ENCODE measurements at regions not wholly inside any gene's neighbourhood (a gene's known extent, or its start where the extent isn't known, plus 50 kb on each side); places are given as distances from the start of the nearest gene placed in this dataset.

- Mint-ChIP-seq H3K4me3 (no peak overlapping the region), H3K4me1 (ENCODE audit: low read depth) (no peaks in the 10 kb centered on the region), H3K36me3 (ENCODE audit: low read depth) (no peaks in the 10 kb centered on the region), H3K27ac (no peak overlapping the region), H3K27me3 (ENCODE audit: low read depth) (no peaks in the 10 kb centered on the region), H3K9me3 (ENCODE audit: insufficient read depth) (peaks cover 4% of the 10 kb centered on the region)
- DNase-seq (no peak), ATAC-seq (no peak)
- CTCF ChIA-PET, result no interaction called here
- POLR2A ChIA-PET, result no interaction called here
These were observed 739.1 kb downstream of the GBE1 start for GRCh38 chr3:81022339-81022738.

- DNase-seq, result no peak
- no peaks in the 10 kb centered on the region for H3K36me3 Mint-ChIP-seq (ENCODE audit: low read depth)
- H3K27me3 Mint-ChIP-seq (ENCODE audit: low read depth), result no peaks in the 10 kb centered on the region
- peaks cover 5% of the 10 kb centered on the region for H3K9me3 Mint-ChIP-seq (ENCODE audit: insufficient read depth)
- H3K4me1 Mint-ChIP-seq (ENCODE audit: low read depth), result no peaks in the 10 kb centered on the region
- ATAC-seq, result no peak
- ChIA-PET POLR2A (no interaction called here), CTCF (no interaction called here)
- no peak overlapping the region for H3K4me3 Mint-ChIP-seq
- no peak overlapping the region for H3K27ac Mint-ChIP-seq
These were observed 748.1 kb downstream of the GBE1 start for GRCh38 chr3:81013360-81013759.

GRCh38 chr3:81005992-81006391 lies 755.5 kb downstream of the GBE1 start:
- CTCF ChIA-PET, result no interaction called here
- no peak overlapping the region for H3K27ac Mint-ChIP-seq
- no peak overlapping the region for H3K4me3 Mint-ChIP-seq
- no peaks in the 10 kb centered on the region for H3K27me3 Mint-ChIP-seq (ENCODE audit: low read depth)
- no peaks in the 10 kb centered on the region for H3K4me1 Mint-ChIP-seq (ENCODE audit: low read depth)
- no peaks in the 10 kb centered on the region for H3K36me3 Mint-ChIP-seq (ENCODE audit: low read depth)
- ATAC-seq, result no peak
- POLR2A ChIA-PET, result no interaction called here
- peaks cover 7% of the 10 kb centered on the region for H3K9me3 Mint-ChIP-seq (ENCODE audit: insufficient read depth)
- DNase-seq, result no peak

- no peak overlapping the region for H3K27ac Mint-ChIP-seq
- H3K9me3 Mint-ChIP-seq (ENCODE audit: insufficient read depth), result peaks cover 7% of the 10 kb centered on the region
- ChIA-PET CTCF (no interaction called here), POLR2A (no interaction called here)
- no peak overlapping the region for H3K4me3 Mint-ChIP-seq
- no peaks in the 10 kb centered on the region for H3K4me1 Mint-ChIP-seq (ENCODE audit: low read depth)
- DNase-seq (no peak), ATAC-seq (no peak)
- no peaks in the 10 kb centered on the region for H3K27me3 Mint-ChIP-seq (ENCODE audit: low read depth)
- no peaks in the 10 kb centered on the region for H3K36me3 Mint-ChIP-seq (ENCODE audit: low read depth)
These were observed 757.6 kb downstream of the GBE1 start for GRCh38 chr3:81003817-81004216.

GRCh38 chr3:81003008-81003645 lies 758.3 kb downstream of the GBE1 start:
- ATAC-seq, result no peak
- DNase-seq, result no peak
- CTCF ChIA-PET, result no interaction called here
- Mint-ChIP-seq H3K4me3 (no peak overlapping the region), H3K4me1 (ENCODE audit: low read depth) (no peaks in the 10 kb centered on the region), H3K27me3 (ENCODE audit: low read depth) (no peaks in the 10 kb centered on the region), H3K27ac (no peak overlapping the region), H3K36me3 (ENCODE audit: low read depth) (no peaks in the 10 kb centered on the region), H3K9me3 (ENCODE audit: insufficient read depth) (peaks cover 7% of the 10 kb centered on the region)
- POLR2A ChIA-PET, result no interaction called here

- Mint-ChIP-seq H3K9me3 (ENCODE audit: insufficient read depth) (peaks cover 15% of the 10 kb centered on the region), H3K4me1 (ENCODE audit: low read depth) (no peaks in the 10 kb centered on the region), H3K27ac (no peak overlapping the region), H3K36me3 (ENCODE audit: low read depth) (no peaks in the 10 kb centered on the region), H3K4me3 (no peak overlapping the region), H3K27me3 (ENCODE audit: low read depth) (no peaks in the 10 kb centered on the region)
- CTCF ChIA-PET, result no interaction called here
- ATAC-seq, result no peak
- POLR2A ChIA-PET, result no interaction called here
- no peak for DNase-seq
These were observed 762.0 kb downstream of the GBE1 start for GRCh38 chr3:80999481-80999880.

- Mint-ChIP-seq H3K4me3 (no peak overlapping the region), H3K27me3 (ENCODE audit: low read depth) (no peaks in the 10 kb centered on the region), H3K27ac (no peak overlapping the region), H3K9me3 (ENCODE audit: insufficient read depth) (peaks cover 25% of the 10 kb centered on the region), H3K4me1 (ENCODE audit: low read depth) (no peaks in the 10 kb centered on the region), H3K36me3 (ENCODE audit: low read depth) (no peaks in the 10 kb centered on the region)
- ATAC-seq (no peak), DNase-seq (no peak)
- POLR2A ChIA-PET, result no interaction called here
- CTCF ChIA-PET, result no interaction called here
These were observed 763.4 kb downstream of the GBE1 start for GRCh38 chr3:80998022-80998421.

GRCh38 chr3:80997622-80998021 lies 763.8 kb downstream of the GBE1 start:
- Mint-ChIP-seq H3K9me3 (ENCODE audit: insufficient read depth) (peaks cover 25% of the 10 kb centered on the region), H3K4me1 (ENCODE audit: low read depth) (no peaks in the 10 kb centered on the region), H3K4me3 (no peak overlapping the region), H3K27me3 (ENCODE audit: low read depth) (no peaks in the 10 kb centered on the region), H3K36me3 (ENCODE audit: low read depth) (no peaks in the 10 kb centered on the region), H3K27ac (no peak overlapping the region)
- ATAC-seq (no peak), DNase-seq (no peak)
- POLR2A ChIA-PET, result no interaction called here
- CTCF ChIA-PET, result no interaction called here

GRCh38 chr3:80994767-80995166 lies 766.7 kb downstream of the GBE1 start:
- no peak for ATAC-seq
- ChIA-PET POLR2A (no interaction called here), CTCF (no interaction called here)
- Mint-ChIP-seq H3K27me3 (ENCODE audit: low read depth) (no peaks in the 10 kb centered on the region), H3K27ac (no peak overlapping the region), H3K9me3 (ENCODE audit: insufficient read depth) (peaks cover 25% of the 10 kb centered on the region), H3K4me3 (no peak overlapping the region), H3K36me3 (ENCODE audit: low read depth) (no peaks in the 10 kb centered on the region), H3K4me1 (ENCODE audit: low read depth) (no peaks in the 10 kb centered on the region)
- no peak for DNase-seq

- no peak overlapping the region for H3K27ac Mint-ChIP-seq
- POLR2A ChIA-PET, result no interaction called here
- DNase-seq (no peak), ATAC-seq (no peak)
- peaks cover 25% of the 10 kb centered on the region for H3K9me3 Mint-ChIP-seq (ENCODE audit: insufficient read depth)
- H3K4me3 Mint-ChIP-seq, result no peak overlapping the region
- H3K36me3 Mint-ChIP-seq (ENCODE audit: low read depth), result no peaks in the 10 kb centered on the region
- CTCF ChIA-PET, result no interaction called here
- H3K4me1 Mint-ChIP-seq (ENCODE audit: low read depth), result no peaks in the 10 kb centered on the region
- H3K27me3 Mint-ChIP-seq (ENCODE audit: low read depth), result no peaks in the 10 kb centered on the region
These were observed 767.3 kb downstream of the GBE1 start for GRCh38 chr3:80994085-80994665.

- no peaks in the 10 kb centered on the region for H3K36me3 Mint-ChIP-seq (ENCODE audit: low read depth)
- CTCF ChIA-PET, result no interaction called here
- H3K4me3 Mint-ChIP-seq, result no peak overlapping the region
- DNase-seq (no peak), ATAC-seq (no peak)
- peaks cover 25% of the 10 kb centered on the region for H3K9me3 Mint-ChIP-seq (ENCODE audit: insufficient read depth)
- POLR2A ChIA-PET, result no interaction called here
- no peak overlapping the region for H3K27ac Mint-ChIP-seq
- H3K4me1 Mint-ChIP-seq (ENCODE audit: low read depth), result no peaks in the 10 kb centered on the region
- H3K27me3 Mint-ChIP-seq (ENCODE audit: low read depth), result no peaks in the 10 kb centered on the region
These were observed 768.1 kb downstream of the GBE1 start for GRCh38 chr3:80993241-80993945.

- ChIA-PET CTCF (no interaction called here), POLR2A (no interaction called here)
- no peak for DNase-seq
- Mint-ChIP-seq H3K4me1 (ENCODE audit: low read depth) (no peaks in the 10 kb centered on the region), H3K9me3 (ENCODE audit: insufficient read depth) (peaks cover 15% of the 10 kb centered on the region), H3K27ac (no peak overlapping the region), H3K36me3 (ENCODE audit: low read depth) (no peaks in the 10 kb centered on the region), H3K4me3 (no peak overlapping the region), H3K27me3 (ENCODE audit: low read depth) (no peaks in the 10 kb centered on the region)
- ATAC-seq, result no peak
These were observed 777.7 kb downstream of the GBE1 start for GRCh38 chr3:80983753-80984152.
